Skin epidermis (tissue), 12 donors: ENCODE measurements at regions not wholly inside any gene's neighbourhood (a gene's known extent, or its start where the extent isn't known, plus 50 kb on each side); places are given as distances from the start of the nearest gene placed in this dataset.
"Not testable (repeated sequence)": the region's sequence is repeated elsewhere in the genome, so short reads cannot be mapped to it uniquely, and the experiment has no call there.

Experiments
- H3K27ac ChIP-seq, 21 experiments: fragments of 200-600 bp; sonication (generic) in 11 of 21; one replicate each; pipeline ENCODE4 v1.5.0; 2020; ENCODE audit warnings: mild to moderate bottlenecking in 3 of 21, inconsistent platforms in 2 of 21, moderate library complexity in 2 of 21
- H3K4me3 ChIP-seq, 7 experiments: fragments of 200-600 bp; sonication (generic) in 2 of 7; one replicate each; pipeline ENCODE4 v1.5.0; 2020; ENCODE audit warnings: inconsistent platforms in 2 of 7, mild to moderate bottlenecking in 2 of 7, moderate library complexity in 1 of 7

- H3K27ac ChIP-seq, H3K4me3 ChIP-seq: not testable (repeated sequence)
These were observed 73.8 kb upstream of the FANCC start for GRCh38 chr9:95391271-95391670.

GRCh38 chr9:95389373-95389772 is 71.9 kb upstream of the FANCC start:
- Histone ChIP-seq H3K4me3 (no peak overlapping the region), H3K27ac (no peak overlapping the region)

GRCh38 chr9:95386843-95387242 is 69.3 kb upstream of the FANCC start:
- no peak overlapping the region for H3K4me3 ChIP-seq
- no peak overlapping the region for H3K27ac ChIP-seq

GRCh38 chr9:95385521-95385920 is 68.0 kb upstream of the FANCC start:
- H3K27ac ChIP-seq = peak overlapping the region in 1 of 21 experiments; percentile 5
- no peak overlapping the region for H3K4me3 ChIP-seq

- H3K4me3 ChIP-seq = no peak overlapping the region
- peak overlapping the region in 1 of 21 experiments; percentile 21 for H3K27ac ChIP-seq
These were observed 66.3 kb upstream of the FANCC start for GRCh38 chr9:95383845-95384244.

GRCh38 chr9:95383185-95383676 is 65.7 kb upstream of the FANCC start:
- Histone ChIP-seq H3K27ac (no peak overlapping the region), H3K4me3 (no peak overlapping the region)

- Histone ChIP-seq H3K4me3 (no peak overlapping the region), H3K27ac (no peak overlapping the region)
These were observed 64.9 kb upstream of the FANCC start for GRCh38 chr9:95382433-95382832.

- Histone ChIP-seq H3K4me3 (no peak overlapping the region), H3K27ac (no peak overlapping the region)
These were observed 63.7 kb upstream of the FANCC start for GRCh38 chr9:95381221-95381620.

- no peak overlapping the region for H3K4me3 ChIP-seq
- no peak overlapping the region for H3K27ac ChIP-seq
These were observed 62.1 kb upstream of the FANCC start for GRCh38 chr9:95379630-95380029.

GRCh38 chr9:95373782-95374487 is 56.4 kb upstream of the FANCC start:
- Histone ChIP-seq H3K27ac (no peak overlapping the region), H3K4me3 (no peak overlapping the region)

GRCh38 chr9:95373069-95373681 is 55.7 kb upstream of the FANCC start:
- Histone ChIP-seq H3K4me3 (no peak overlapping the region), H3K27ac (no peak overlapping the region)

GRCh38 chr9:95370064-95370463 is 52.6 kb upstream of the FANCC start:
- H3K27ac ChIP-seq = no peak overlapping the region
- H3K4me3 ChIP-seq = no peak overlapping the region

GRCh38 chr9:95368377-95369160 is 51.1 kb upstream of the FANCC start:
- Histone ChIP-seq H3K4me3 (no peak overlapping the region), H3K27ac (no peak overlapping the region)
